GM23248 (cell line): ENCODE measurements at regions not wholly inside any gene's neighbourhood (a gene's known extent, or its start where the extent isn't known, plus 50 kb on each side); places are given as distances from the start of the nearest gene placed in this dataset.

Experiments
- DNase-seq: peaks from one replicate; pipeline ENCODE4 v3.0.0-alpha.2; 2015
- H2AFZ ChIP-seq: fragments of 200-600 bp; sonication (generic); 2 replicates; pipeline ENCODE4 v1.6.1; 2016; ENCODE audit warnings: antibody characterized with exemption
- H3F3A ChIP-seq: fragments of 200-600 bp; sonication (generic); 2 replicates; pipeline ENCODE4 v1.6.1; 2016; ENCODE audit warnings: mild to moderate bottlenecking, antibody characterized with exemption, mixed run types; ENCODE audit not compliant: insufficient read depth
- H3K27ac ChIP-seq: fragments of 200-600 bp; sonication (generic); 2 replicates; pipeline ENCODE4 v1.5.1; 2016; ENCODE audit warnings: mild to moderate bottlenecking
- H3K27me3 ChIP-seq: fragments of 200-600 bp; sonication (generic); replicated peaks from 2 replicates; pipeline ENCODE4 v1.6.1; 2016; ENCODE audit warnings: mild to moderate bottlenecking; ENCODE audit not compliant: insufficient read depth
- H3K36me3 ChIP-seq: fragments of 200-600 bp; sonication (generic); 2 replicates; pipeline ENCODE4 v1.6.1; 2016; ENCODE audit warnings: low read depth, mild to moderate bottlenecking
- H3K4me1 ChIP-seq: fragments of 200-600 bp; sonication (generic); 2 replicates; pipeline ENCODE4 v1.6.1; 2016; ENCODE audit warnings: mild to moderate bottlenecking; ENCODE audit not compliant: insufficient read depth
- H3K4me2 ChIP-seq: fragments of 200-600 bp; sonication (generic); one replicate; pipeline ENCODE4 v1.6.1; 2016; ENCODE audit warnings: mild to moderate bottlenecking; ENCODE audit not compliant: unreplicated experiment
- H3K4me3 ChIP-seq: fragments of 200-600 bp; sonication (generic); 2 replicates; pipeline ENCODE4 v1.5.1; 2016; ENCODE audit warnings: mild to moderate bottlenecking
- H3K79me2 ChIP-seq: fragments of 200-600 bp; sonication (generic); 2 replicates; pipeline ENCODE4 v1.6.1; 2016; ENCODE audit warnings: mild to moderate bottlenecking; ENCODE audit not compliant: insufficient read depth
- H3K9ac ChIP-seq: fragments of 200-600 bp; sonication (generic); 2 replicates; pipeline ENCODE4 v1.6.1; 2016; ENCODE audit warnings: mild to moderate bottlenecking
- H3K9me2 ChIP-seq: fragments of 200-600 bp; sonication (generic); 2 replicates; pipeline ENCODE4 v1.6.1; 2016; ENCODE audit warnings: mixed run types, mild to moderate bottlenecking, moderate library complexity; ENCODE audit not compliant: insufficient read depth
- H3K9me3 ChIP-seq: fragments of 200-600 bp; sonication (generic); one replicate; pipeline ENCODE4 v1.6.1; 2017; ENCODE audit warnings: low read depth
- H4K20me1 ChIP-seq: fragments of 200-600 bp; sonication (generic); 2 replicates; pipeline ENCODE4 v1.6.0; 2016; ENCODE audit not compliant: insufficient read depth
- EZH2 ChIP-seq: fragments of 200-600 bp; sonication (generic); IDR thresholded peaks from 2 replicates; pipeline ENCODE4 v1.6.1; 2018; ENCODE audit warnings: antibody characterized with exemption, mild to moderate bottlenecking; ENCODE audit not compliant: insufficient read depth, poor library complexity, severe bottlenecking
- EZH2phosphoT487 ChIP-seq: fragments of 200-600 bp; sonication (generic); IDR thresholded peaks from 2 replicates; pipeline ENCODE4 v1.6.1; 2018; ENCODE audit warnings: antibody characterized with exemption, moderate library complexity, mild to moderate bottlenecking, low read depth; ENCODE audit not compliant: insufficient read depth
- WGBS, 2 experiments: methylation state at CpG; one replicate each; pipeline ENCODE4 v1.1.6; 2015 to 2017; ENCODE audit warnings: low lambda C conversion rate in 2 of 2, low coverage in 1 of 2; ENCODE audit errors: missing lambda C conversion rate in 2 of 2; 5-methylcytosine and 5-hydroxymethylcytosine counted together
- in situ Hi-C: fragments of 300-500 bp; cut with MboI; formaldehyde crosslinking; loops from 2 replicates; pipeline ENCODE4 v1.15.0; 2020

GRCh38 chr11:80900265-80900664 is 1459.4 kb upstream of the TENM4 start:
- Histone ChIP-seq H3K4me2 (no peak overlapping the region), H3K4me3 (no peak overlapping the region), H3K9ac (no peak overlapping the region), H3K9me2 (no peaks in the 10 kb centered on the region), H3K4me1 (peaks cover 11% of the 10 kb centered on the region), H3K79me2 (no peaks in the 10 kb centered on the region), H2AFZ (no peak overlapping the region), H3K9me3 (no peaks in the 10 kb centered on the region), H4K20me1 (no peaks in the 10 kb centered on the region), H3F3A (no peaks in the 10 kb centered on the region), H3K36me3 (no peaks in the 10 kb centered on the region), H3K27me3 (no peaks in the 10 kb centered on the region), H3K27ac (no peak overlapping the region)
- in situ Hi-C loops = no loop called here
- DNase-seq = no peak
- WGBS, 2 experiments = 51 to 64% methylated on average over 2 of the region's 2 CpGs
- TF ChIP-seq EZH2phosphoT487 (no peak), EZH2 (no peak)

DNA sequence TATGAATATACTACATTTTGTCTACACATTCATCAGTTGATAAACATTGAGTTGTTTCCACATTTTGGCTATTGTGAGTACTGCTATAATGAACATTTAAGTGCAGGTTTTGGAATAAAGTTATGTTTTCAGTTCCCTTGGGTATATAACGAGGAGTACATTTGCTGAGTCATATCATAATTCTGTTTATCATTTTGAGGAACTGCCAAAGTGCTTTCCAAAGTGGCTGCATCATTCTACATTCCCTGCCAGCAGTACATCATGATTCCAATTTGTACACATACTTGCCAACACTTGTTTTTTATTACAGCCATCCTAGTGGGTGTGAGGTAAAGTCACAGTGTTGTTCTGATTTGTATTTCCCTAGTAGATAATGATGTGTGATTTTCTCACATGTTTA is 1458.6 kb upstream of the TENM4 start:
- H3K4me3 ChIP-seq = no peak overlapping the region
- no peaks in the 10 kb centered on the region for H3K36me3 ChIP-seq
- DNase-seq = peak; percentile 48
- H3K79me2 ChIP-seq = no peaks in the 10 kb centered on the region
- no peak overlapping the region for H3K27ac ChIP-seq
- peaks cover 11% of the 10 kb centered on the region for H3K4me1 ChIP-seq
- no peak overlapping the region for H2AFZ ChIP-seq
- TF ChIP-seq EZH2phosphoT487 = no peak
- H3F3A ChIP-seq = no peaks in the 10 kb centered on the region
- H3K9me3 ChIP-seq = no peaks in the 10 kb centered on the region
- no peaks in the 10 kb centered on the region for H3K27me3 ChIP-seq
- no peaks in the 10 kb centered on the region for H3K9me2 ChIP-seq
- in situ Hi-C loops = no loop called here
- H3K9ac ChIP-seq = no peak overlapping the region
- H3K4me2 ChIP-seq = no peak overlapping the region
- WGBS, 2 experiments = 0 to 8% methylated on average over 1 of the region's 1 CpG
- H4K20me1 ChIP-seq = no peaks in the 10 kb centered on the region

- TF ChIP-seq EZH2 (no peak), EZH2phosphoT487 (no peak)
- H3K9me2 ChIP-seq = no peaks in the 10 kb centered on the region
- DNase-seq = no peak
- H3K27me3 ChIP-seq = no peaks in the 10 kb centered on the region
- no peaks in the 10 kb centered on the region for H4K20me1 ChIP-seq
- H3K4me3 ChIP-seq = no peak overlapping the region
- H3K9me3 ChIP-seq = no peaks in the 10 kb centered on the region
- no peak overlapping the region for H3K27ac ChIP-seq
- peaks cover 11% of the 10 kb centered on the region for H3K4me1 ChIP-seq
- in situ Hi-C loops = no loop called here
- no peaks in the 10 kb centered on the region for H3K36me3 ChIP-seq
- no peak overlapping the region for H3K4me2 ChIP-seq
- WGBS, 2 experiments = 86 to 93% methylated on average over 4 of the region's 4 CpGs
- H3K9ac ChIP-seq = no peak overlapping the region
- H2AFZ ChIP-seq = no peak overlapping the region
- no peaks in the 10 kb centered on the region for H3F3A ChIP-seq
- no peaks in the 10 kb centered on the region for H3K79me2 ChIP-seq
These were observed 1458.1 kb upstream of the TENM4 start for GRCh38 chr11:80898910-80899309.

- H3K79me2 ChIP-seq = no peaks in the 10 kb centered on the region
- H3K27ac ChIP-seq = no peak overlapping the region
- DNase-seq = no peak
- no peak overlapping the region for H3K9ac ChIP-seq
- H3K4me2 ChIP-seq = no peak overlapping the region
- H3K4me3 ChIP-seq = no peak overlapping the region
- no peaks in the 10 kb centered on the region for H3F3A ChIP-seq
- no peaks in the 10 kb centered on the region for H3K36me3 ChIP-seq
- TF ChIP-seq EZH2phosphoT487 (no peak), EZH2 (no peak)
- H2AFZ ChIP-seq = no peak overlapping the region
- H3K9me3 ChIP-seq = no peaks in the 10 kb centered on the region
- no peaks in the 10 kb centered on the region for H3K4me1 ChIP-seq
- in situ Hi-C loops = no loop called here
- H3K9me2 ChIP-seq = no peaks in the 10 kb centered on the region
- H4K20me1 ChIP-seq = no peaks in the 10 kb centered on the region
- H3K27me3 ChIP-seq = no peaks in the 10 kb centered on the region; the same call in none of the 2 replicates
These were observed 1445.9 kb upstream of the TENM4 start for GRCh38 chr11:80886684-80887083.

DNA sequence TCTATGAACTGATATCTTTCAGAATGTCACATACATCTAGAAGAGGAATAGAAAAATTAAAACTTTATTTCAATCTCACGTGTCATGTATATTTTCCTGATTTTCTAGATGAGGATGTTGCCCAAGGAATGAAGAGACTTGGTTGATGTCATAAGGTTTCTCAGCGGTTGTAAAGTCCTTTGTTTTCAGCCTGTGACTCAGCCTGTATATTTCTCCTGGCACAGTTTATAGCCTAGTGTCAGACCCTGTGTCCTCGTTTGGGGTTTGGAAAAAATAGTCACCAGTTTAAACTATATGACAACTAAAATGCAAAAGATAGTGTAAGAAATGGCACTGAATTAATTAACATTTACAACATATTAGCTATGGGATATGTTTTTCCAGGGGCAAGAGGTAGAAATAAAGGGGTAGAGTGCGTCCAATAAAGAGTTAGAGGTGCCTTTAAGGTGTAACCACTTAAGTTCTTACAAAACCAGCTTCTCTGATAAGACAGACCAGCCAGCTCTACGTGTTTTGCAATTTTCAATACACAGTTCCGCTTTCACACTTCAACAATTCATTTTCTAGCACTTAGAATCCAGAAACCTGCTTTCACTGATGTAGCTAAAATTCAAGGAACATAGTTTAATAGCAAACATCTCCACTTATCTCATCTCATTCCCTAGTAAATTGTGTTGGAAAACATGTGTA is 1432.6 kb upstream of the TENM4 start:
- Histone ChIP-seq H3K9ac (no peak overlapping the region), H3F3A (no peaks in the 10 kb centered on the region), H3K36me3 (no peaks in the 10 kb centered on the region), H3K4me3 (no peak overlapping the region), H3K4me1 (no peaks in the 10 kb centered on the region), H2AFZ (no peak overlapping the region), H3K9me3 (no peaks in the 10 kb centered on the region), H4K20me1 (no peaks in the 10 kb centered on the region), H3K9me2 (no peaks in the 10 kb centered on the region), H3K27ac (no peak overlapping the region), H3K27me3 (peaks cover 20% of the 10 kb centered on the region), H3K79me2 (no peaks in the 10 kb centered on the region), H3K4me2 (no peak overlapping the region)
- peak; percentile 29 for DNase-seq
- no peak for TF ChIP-seq EZH2phosphoT487
- no peak for TF ChIP-seq EZH2
- 53 to 54% methylated on average over 6 of the region's 6 CpGs for WGBS, 2 experiments
- in situ Hi-C loops = no loop called here
